HG02852 (cell line): ENCODE measurements at regions not wholly inside any gene's neighbourhood (a gene's known extent, or its start where the extent isn't known, plus 50 kb on each side); places are given as distances from the start of the nearest gene placed in this dataset.

ENCODE experiments used
- ATAC-seq: cut with Tn5 transposase; IDR thresholded peaks from one replicate; pipeline ENCODE4 v1.9.1; 2021; ENCODE audit warnings: mild to moderate bottlenecking, moderate library complexity; ENCODE audit not compliant: unreplicated experiment

DNA sequence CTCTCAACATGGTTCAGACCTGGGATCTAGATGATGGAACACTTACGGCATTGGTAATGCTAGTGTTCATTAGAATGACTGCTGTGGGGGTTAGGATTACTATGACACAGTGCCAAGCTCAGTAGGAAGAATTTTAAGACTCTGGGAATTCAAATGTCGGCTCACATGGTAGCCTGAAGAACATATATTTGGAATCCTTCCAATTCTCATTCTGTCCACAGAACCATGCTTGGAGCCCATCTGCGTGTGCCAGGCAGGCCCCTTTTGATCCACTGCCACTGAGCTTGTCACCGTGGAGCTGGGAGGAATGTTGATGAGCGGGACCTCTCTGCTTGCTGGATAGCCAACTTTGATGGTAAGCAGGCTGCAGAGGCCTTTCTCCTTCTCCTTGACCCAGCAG lies 322.0 kb upstream of the SOX11 start:
- no peak for ATAC-seq

- no peak for ATAC-seq
These were observed 320.0 kb upstream of the SOX11 start for GRCh38 chr2:5372141-5372540.

GRCh38 chr2:5373200-5373599 lies 319.0 kb upstream of the SOX11 start:
- no peak for ATAC-seq

- ATAC-seq = no peak
These were observed 317.4 kb upstream of the SOX11 start for GRCh38 chr2:5374762-5375161.

- ATAC-seq = no peak
These were observed 314.9 kb upstream of the SOX11 start for GRCh38 chr2:5377323-5377722.

DNA sequence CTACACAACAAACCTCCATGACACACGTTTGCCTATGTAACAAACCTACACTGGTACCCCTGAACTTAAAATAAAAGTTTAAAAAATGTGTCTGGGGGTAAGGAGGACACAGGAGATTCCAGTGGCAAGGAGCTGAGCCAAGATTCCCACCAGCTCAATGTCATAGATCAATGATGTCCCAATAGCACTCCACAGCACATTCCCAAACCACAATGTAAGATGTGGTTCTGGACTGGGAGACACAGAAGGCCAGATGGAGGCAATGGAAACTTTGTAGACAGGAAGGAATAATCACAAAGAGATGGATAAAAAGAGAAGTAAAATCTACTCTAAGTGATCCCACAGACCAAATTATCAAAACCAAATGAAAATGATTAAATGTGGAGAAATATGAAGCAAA lies 312.4 kb upstream of the SOX11 start:
- ATAC-seq = no peak

DNA sequence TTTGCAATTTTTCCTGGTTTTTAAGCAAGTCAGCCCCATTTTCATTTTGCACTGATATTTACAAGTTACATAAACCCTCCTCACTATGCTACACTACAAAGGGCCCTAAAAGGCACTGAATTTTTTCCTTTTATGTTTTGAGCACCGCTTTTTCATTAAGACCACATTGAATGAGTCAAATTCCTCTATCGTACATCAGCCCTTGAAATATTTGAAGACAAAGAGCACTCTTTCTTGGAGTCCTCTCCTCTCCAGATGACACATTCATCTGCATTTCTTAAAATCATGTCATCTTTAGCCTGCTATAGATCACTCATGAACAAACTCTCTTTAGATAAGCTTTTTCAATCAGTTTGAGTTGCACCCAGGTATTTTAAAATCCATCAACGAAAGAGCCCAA lies 306.6 kb upstream of the SOX11 start:
- no peak for ATAC-seq

DNA sequence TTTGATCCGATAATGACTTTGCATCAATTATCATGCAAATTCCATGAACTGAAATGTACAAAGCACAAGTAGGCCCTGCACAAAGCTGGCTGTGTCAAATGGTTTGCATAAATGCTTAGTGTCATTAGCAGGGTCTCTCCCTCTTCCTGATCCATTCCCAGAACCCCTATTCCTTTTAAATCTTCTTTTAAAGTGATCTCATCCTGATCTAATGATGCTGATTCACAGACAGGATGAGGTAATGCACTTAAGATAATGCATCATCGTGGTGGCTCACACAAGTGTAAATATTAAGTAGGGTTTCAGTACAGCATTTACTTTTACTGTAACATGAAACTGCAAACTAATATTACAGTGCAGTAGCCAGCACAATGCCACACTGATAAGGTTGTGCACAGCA lies 304.8 kb upstream of the SOX11 start:
- ATAC-seq = no peak

GRCh38 chr2:5389740-5390139 lies 302.4 kb upstream of the SOX11 start:
- no peak for ATAC-seq

DNA sequence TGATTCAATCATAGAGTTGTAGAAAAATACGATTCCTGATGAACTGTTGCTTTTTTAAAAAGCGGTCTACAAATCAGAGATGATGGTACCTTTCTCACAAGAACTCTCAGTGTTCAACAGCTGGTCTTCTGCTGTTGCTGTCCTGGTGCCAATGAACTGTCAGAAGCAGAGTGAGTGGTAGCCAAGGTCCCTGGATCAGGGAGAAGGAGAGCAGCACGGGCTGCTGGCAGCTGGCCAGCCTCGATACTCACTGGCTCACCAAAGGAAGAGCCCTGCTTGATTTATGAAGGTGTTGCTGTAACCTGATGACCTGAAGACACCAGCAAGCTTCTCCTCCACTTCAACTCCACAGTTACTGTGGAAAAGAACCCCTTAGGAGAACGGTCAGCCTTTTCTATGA lies 300.8 kb upstream of the SOX11 start:
- no peak for ATAC-seq

GRCh38 chr2:5392658-5393057 lies 299.5 kb upstream of the SOX11 start:
- ATAC-seq = no peak

DNA sequence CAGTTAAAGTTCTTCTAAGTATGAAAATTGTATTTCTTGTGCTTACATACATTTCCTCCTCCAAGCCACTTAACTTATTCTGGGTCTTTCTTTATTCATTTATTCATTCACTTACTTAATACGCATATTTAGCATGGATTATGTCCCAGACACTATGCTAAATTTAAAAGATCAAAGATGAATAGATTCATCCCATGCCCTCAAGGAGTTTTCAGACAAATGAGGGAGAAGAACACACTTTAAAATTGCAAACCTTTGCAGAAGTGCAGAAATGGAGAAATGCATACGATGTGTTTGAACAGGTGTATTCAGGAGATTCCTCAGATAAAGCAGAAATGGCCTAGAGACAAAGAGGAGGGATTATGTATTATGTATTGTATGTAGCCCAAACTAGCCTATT lies 298.7 kb upstream of the SOX11 start:
- ATAC-seq = no peak

- no peak for ATAC-seq
These were observed 298.0 kb upstream of the SOX11 start for GRCh38 chr2:5394223-5394622.

- ATAC-seq = no peak
These were observed 291.0 kb upstream of the SOX11 start for GRCh38 chr2:5401115-5401657.

GRCh38 chr2:5403392-5403791 lies 288.8 kb upstream of the SOX11 start:
- no peak for ATAC-seq

GRCh38 chr2:5409898-5410381 lies 282.2 kb upstream of the SOX11 start:
- ATAC-seq = no peak

DNA sequence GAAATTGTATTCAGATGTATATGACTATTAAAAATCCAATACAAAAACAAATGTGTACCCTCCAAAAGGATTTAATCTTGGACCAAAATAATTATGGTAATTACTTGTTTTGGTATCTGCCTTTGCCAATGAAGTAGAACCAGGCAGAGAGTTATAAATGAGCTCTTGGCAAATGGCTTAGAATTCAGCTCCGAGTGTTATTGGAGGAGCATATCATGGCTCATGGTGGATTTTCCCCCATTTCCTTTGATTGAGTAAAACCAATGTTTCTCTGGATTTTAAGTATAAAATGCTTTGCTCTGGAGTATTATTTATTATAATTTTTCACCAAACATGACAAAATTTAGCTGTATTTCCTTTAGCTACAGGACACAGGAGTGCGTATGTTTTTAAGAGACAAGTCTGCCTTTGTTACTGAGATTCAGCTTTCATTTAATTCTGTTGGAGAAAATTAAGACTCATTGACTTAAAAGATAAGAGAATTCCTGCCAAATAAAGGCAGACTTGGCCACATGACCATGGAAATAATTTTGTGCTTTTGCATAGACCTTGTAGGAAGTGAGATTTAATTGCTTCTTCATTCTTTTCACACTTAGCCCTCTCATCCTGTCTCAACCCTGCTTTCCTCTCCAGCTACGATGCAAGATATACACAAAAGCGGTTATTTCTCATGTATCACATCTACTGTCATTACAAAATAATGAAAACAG lies 281.0 kb upstream of the SOX11 start:
- ATAC-seq = no peak

GRCh38 chr2:5412001-5412400 lies 280.2 kb upstream of the SOX11 start:
- ATAC-seq = no peak

- no peak for ATAC-seq
These were observed 258.3 kb upstream of the SOX11 start for GRCh38 chr2:5433855-5434254.

DNA sequence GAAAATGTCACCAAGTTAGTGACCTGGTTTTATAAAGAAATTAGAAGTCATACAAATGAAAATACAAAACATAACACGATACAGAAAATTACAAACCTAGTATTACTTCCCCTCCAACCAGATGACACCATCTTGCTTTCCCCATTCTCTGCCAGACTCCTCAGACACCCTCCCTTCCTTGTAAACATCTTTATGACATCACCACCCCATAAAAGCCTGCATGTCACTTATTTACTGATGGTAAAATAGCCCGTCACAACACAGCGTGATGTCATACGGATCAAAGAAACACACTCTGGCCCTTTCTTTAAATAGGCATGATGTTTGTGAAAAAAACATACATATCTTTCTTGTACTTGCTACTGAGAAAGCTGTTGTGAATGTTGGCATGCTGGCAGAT lies 254.8 kb upstream of the SOX11 start:
- ATAC-seq = no peak

GRCh38 chr2:5440174-5440573 lies 252.0 kb upstream of the SOX11 start:
- no peak for ATAC-seq

- no peak for ATAC-seq
These were observed 249.4 kb upstream of the SOX11 start for GRCh38 chr2:5442736-5443135.

DNA sequence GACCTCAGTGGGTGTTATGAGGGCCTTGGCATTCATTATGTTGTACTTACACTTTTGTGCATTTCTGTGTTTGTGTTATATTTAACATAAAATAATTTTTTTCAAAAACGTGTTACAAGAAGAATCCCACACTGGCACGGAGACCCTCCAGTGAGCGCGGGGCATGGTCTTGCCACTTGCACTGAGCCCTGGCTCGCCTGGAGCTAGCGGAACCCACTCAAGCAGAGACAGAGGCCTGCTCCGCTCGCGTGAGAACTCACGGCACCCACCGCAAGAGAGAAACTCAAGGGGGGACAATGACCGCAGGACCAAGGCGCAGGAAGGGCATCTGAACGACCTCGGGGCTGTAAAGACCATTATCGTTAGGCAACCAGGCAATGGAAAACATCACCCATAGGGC lies 248.0 kb upstream of the SOX11 start:
- no peak for ATAC-seq
